Mesendoderm (in vitro differentiated cells): ENCODE measurements at regions not wholly inside any gene's neighbourhood (a gene's known extent, or its start where the extent isn't known, plus 50 kb on each side); places are given as distances from the start of the nearest gene placed in this dataset.

ENCODE experiments used
- DNase-seq: peaks from one replicate; pipeline ENCODE4 v3.0.0; 2013
- H2AK5ac ChIP-seq: 2 replicates; pipeline ENCODE4 v1.6.1; 2013; ENCODE audit warnings: low read length, inconsistent platforms
- H2BK120ac ChIP-seq: 2 replicates; pipeline ENCODE4 v1.6.1; 2013; ENCODE audit warnings: low read depth, mild to moderate bottlenecking, low read length, moderate library complexity, mixed read lengths
- H2BK15ac ChIP-seq: replicated peaks from 2 replicates; pipeline ENCODE4 v1.6.1; 2013; ENCODE audit warnings: low read depth, mild to moderate bottlenecking, moderate library complexity
- H2BK5ac ChIP-seq: 2 replicates; pipeline ENCODE4 v1.6.1; 2013; ENCODE audit warnings: low read length, inconsistent platforms
- H3K18ac ChIP-seq: 2 replicates; pipeline ENCODE4 v1.6.1; 2013; ENCODE audit warnings: mild to moderate bottlenecking, low read length, mixed read lengths
- H3K23ac ChIP-seq: one replicate; pipeline ENCODE4 v1.6.1; 2013; ENCODE audit warnings: low read length
- H3K27ac ChIP-seq: 2 replicates; pipeline ENCODE4 v1.5.1; 2013; ENCODE audit warnings: low read depth, mild to moderate bottlenecking, inconsistent platforms, low read length, moderate library complexity
- H3K27me3 ChIP-seq: 2 replicates; pipeline ENCODE4 v1.6.1; 2013; ENCODE audit warnings: low read length, control low read depth, mild to moderate bottlenecking, inconsistent platforms; ENCODE audit not compliant: insufficient read depth, poor library complexity
- H3K36me3 ChIP-seq: 2 replicates; pipeline ENCODE4 v1.6.1; 2013; ENCODE audit warnings: low read length, inconsistent platforms; ENCODE audit not compliant: control insufficient read depth, insufficient read depth
- H3K4ac ChIP-seq: one replicate; pipeline ENCODE4 v1.6.1; 2013; ENCODE audit warnings: low read depth, mild to moderate bottlenecking, low read length, moderate library complexity
- H3K4me1 ChIP-seq: 2 replicates; pipeline ENCODE4 v1.6.1; 2013; ENCODE audit warnings: low read depth, low read length, inconsistent platforms; ENCODE audit not compliant: control insufficient read depth
- H3K4me2 ChIP-seq: 2 replicates; pipeline ENCODE4 v1.6.1; 2013; ENCODE audit warnings: low read length
- H3K4me3 ChIP-seq: 2 replicates; pipeline ENCODE4 v1.5.1; 2013; ENCODE audit warnings: mild to moderate bottlenecking, low read length
- H3K56ac ChIP-seq: one replicate; pipeline ENCODE4 v1.6.1; 2013; ENCODE audit warnings: low read length
- H3K79me1 ChIP-seq: 2 replicates; pipeline ENCODE4 v1.6.1; 2013; ENCODE audit warnings: low read length, inconsistent platforms
- H3K79me2 ChIP-seq: 2 replicates; pipeline ENCODE4 v1.6.1; 2013; ENCODE audit warnings: mild to moderate bottlenecking, low read length; ENCODE audit not compliant: control insufficient read depth, insufficient read depth
- H3K9ac ChIP-seq: 2 replicates; pipeline ENCODE4 v1.6.1; 2013; ENCODE audit warnings: low read length, inconsistent platforms
- H4K5ac ChIP-seq: one replicate; pipeline ENCODE4 v1.6.1; 2013; ENCODE audit warnings: low read length
- H4K8ac ChIP-seq: one replicate; pipeline ENCODE4 v1.6.1; 2013; ENCODE audit warnings: low read depth, mild to moderate bottlenecking, control low read depth, low read length, moderate library complexity
- WGBS: extraction: QIAGEN DNeasy Blood & Tissue Kit; methylation state at CpG from one replicate; pipeline ENCODE4 v1.1.7; 2013; ENCODE audit warnings: low lambda C conversion rate, missing lambda C conversion rate; ENCODE audit not compliant: insufficient coverage; ENCODE audit errors: extremely low coverage; 5-methylcytosine and 5-hydroxymethylcytosine counted together

GRCh38 chr5:73327908-73328455, 120.6 kb downstream of the FOXD1 start:
- Histone ChIP-seq H3K27me3 (no peaks in the 10 kb centered on the region), H3K23ac (no peak overlapping the region), H3K79me1 (no peaks in the 10 kb centered on the region), H3K27ac (no peak overlapping the region), H2AK5ac (no peak overlapping the region), H3K9ac (no peak overlapping the region), H3K4ac (no peak overlapping the region), H3K36me3 (no peaks in the 10 kb centered on the region), H4K8ac (no peak overlapping the region), H3K18ac (no peak overlapping the region), H2BK5ac (no peak overlapping the region), H3K4me2 (no peak overlapping the region), H3K4me3 (no peak overlapping the region), H4K5ac (peak overlapping the region; percentile 49), H3K79me2 (no peaks in the 10 kb centered on the region), H3K4me1 (peaks cover 1% of the 10 kb centered on the region), H2BK15ac (no peak overlapping the region), H3K56ac (no peak overlapping the region), H2BK120ac (no peak overlapping the region)
- peak; percentile 40 for DNase-seq
- WGBS = no CpG with 5 or more reads among the region's 2 CpGs

GRCh38 chr5:73325546-73325945, 123.0 kb downstream of the FOXD1 start:
- Histone ChIP-seq H3K27ac (no peak overlapping the region), H4K5ac (no peak overlapping the region), H3K56ac (no peak overlapping the region), H3K9ac (no peak overlapping the region), H3K4me1 (peaks cover 6% of the 10 kb centered on the region), H3K23ac (no peak overlapping the region), H3K4ac (no peak overlapping the region), H3K4me3 (no peak overlapping the region), H2BK5ac (no peak overlapping the region), H4K8ac (no peak overlapping the region), H2AK5ac (no peak overlapping the region), H3K36me3 (no peaks in the 10 kb centered on the region), H3K4me2 (no peak overlapping the region), H2BK15ac (no peak overlapping the region), H2BK120ac (no peak overlapping the region), H3K27me3 (no peaks in the 10 kb centered on the region), H3K18ac (no peak overlapping the region), H3K79me2 (no peaks in the 10 kb centered on the region), H3K79me1 (no peaks in the 10 kb centered on the region)
- no CpG with 5 or more reads among the region's 3 CpGs for WGBS
- DNase-seq = no peak

- no peak overlapping the region for H2BK5ac ChIP-seq
- H3K27ac ChIP-seq = no peak overlapping the region
- DNase-seq = no peak
- no peak overlapping the region for H3K4me2 ChIP-seq
- no peaks in the 10 kb centered on the region for H3K79me1 ChIP-seq
- H3K27me3 ChIP-seq = no peaks in the 10 kb centered on the region
- H3K56ac ChIP-seq = no peak overlapping the region
- H3K18ac ChIP-seq = no peak overlapping the region
- H3K4me1 ChIP-seq = peaks cover 6% of the 10 kb centered on the region
- no CpG with 5 or more reads among the region's 5 CpGs for WGBS
- no peak overlapping the region for H4K5ac ChIP-seq
- H3K4ac ChIP-seq = no peak overlapping the region
- no peak overlapping the region for H4K8ac ChIP-seq
- no peak overlapping the region for H3K4me3 ChIP-seq
- no peak overlapping the region for H3K9ac ChIP-seq
- H2BK120ac ChIP-seq = no peak overlapping the region
- no peak overlapping the region for H3K23ac ChIP-seq
- no peaks in the 10 kb centered on the region for H3K79me2 ChIP-seq
- H3K36me3 ChIP-seq = no peaks in the 10 kb centered on the region
- no peak overlapping the region for H2BK15ac ChIP-seq
- H2AK5ac ChIP-seq = no peak overlapping the region
These were observed 125.1 kb downstream of the FOXD1 start for GRCh38 chr5:73323466-73323865.

- Histone ChIP-seq H3K4me2 (no peak overlapping the region), H2BK15ac (no peak overlapping the region), H2BK5ac (no peak overlapping the region), H3K4me1 (peaks cover 5% of the 10 kb centered on the region), H3K23ac (no peak overlapping the region), H3K4ac (no peak overlapping the region), H4K8ac (no peak overlapping the region), H3K36me3 (no peaks in the 10 kb centered on the region), H3K4me3 (no peak overlapping the region), H3K27me3 (no peaks in the 10 kb centered on the region), H4K5ac (no peak overlapping the region), H3K79me2 (no peaks in the 10 kb centered on the region), H2BK120ac (no peak overlapping the region), H2AK5ac (no peak overlapping the region), H3K18ac (no peak overlapping the region), H3K56ac (no peak overlapping the region), H3K9ac (no peak overlapping the region), H3K27ac (no peak overlapping the region), H3K79me1 (no peaks in the 10 kb centered on the region)
- no peak for DNase-seq
- no CpG with 5 or more reads among the region's 9 CpGs for WGBS
These were observed 126.0 kb downstream of the FOXD1 start for GRCh38 chr5:73322437-73323076.

GRCh38 chr5:73321757-73322436, 126.7 kb downstream of the FOXD1 start:
- H2BK15ac ChIP-seq = no peak overlapping the region
- no peak overlapping the region for H3K56ac ChIP-seq
- no peak overlapping the region for H2BK120ac ChIP-seq
- H3K4me2 ChIP-seq = no peak overlapping the region
- no peak overlapping the region for H3K27ac ChIP-seq
- no peaks in the 10 kb centered on the region for H3K36me3 ChIP-seq
- H3K23ac ChIP-seq = no peak overlapping the region
- H4K5ac ChIP-seq = no peak overlapping the region
- WGBS = no CpG with 5 or more reads among the region's 5 CpGs
- DNase-seq = no peak
- H4K8ac ChIP-seq = no peak overlapping the region
- H2AK5ac ChIP-seq = no peak overlapping the region
- no peak overlapping the region for H3K4ac ChIP-seq
- H3K79me1 ChIP-seq = no peaks in the 10 kb centered on the region
- H3K27me3 ChIP-seq = no peaks in the 10 kb centered on the region
- H3K18ac ChIP-seq = no peak overlapping the region
- no peak overlapping the region for H3K9ac ChIP-seq
- peaks cover 4% of the 10 kb centered on the region for H3K4me1 ChIP-seq
- no peak overlapping the region for H3K4me3 ChIP-seq
- H3K79me2 ChIP-seq = no peaks in the 10 kb centered on the region
- no peak overlapping the region for H2BK5ac ChIP-seq
